Neutrophil (primary cell): ENCODE measurements at regions not wholly inside any gene's neighbourhood (a gene's known extent, or its start where the extent isn't known, plus 50 kb on each side); places are given as distances from the start of the nearest gene placed in this dataset.

ENCODE experiments used
- H3K27ac ChIP-seq: fragments of 200-600 bp; sonication (generic); 2 replicates; pipeline ENCODE4 v1.5.1; 2016; ENCODE audit warnings: mild to moderate bottlenecking, moderate library complexity
- H3K27me3 ChIP-seq: fragments of 200-600 bp; sonication (generic); 2 replicates; pipeline ENCODE4 v1.6.0; 2016; ENCODE audit warnings: mild to moderate bottlenecking
- H3K36me3 ChIP-seq: fragments of 200-600 bp; sonication (generic); 2 replicates; pipeline ENCODE4 v1.5.1; 2017
- H3K4me1 ChIP-seq, 2 experiments: fragments of 200-600 bp in 1 of 2; sonication (generic) in 1 of 2; 1 replicate in 1 of 2; 2 replicates in 1 of 2; pipeline versions ENCODE4 v1.5.1 to v1.6.1; 2013 to 2016; ENCODE audit warnings: low read depth in 1 of 2, low read length in 1 of 2, mild to moderate bottlenecking in 1 of 2, moderate library complexity in 1 of 2; ENCODE audit not compliant: control insufficient read depth in 1 of 2, insufficient read depth in 1 of 2
- H3K4me3 ChIP-seq, 2 experiments: fragments of 200-600 bp in 1 of 2; sonication (generic) in 1 of 2; 1 replicate in 1 of 2; 2 replicates in 1 of 2; pipeline ENCODE4 v1.5.1; 2013 to 2016; ENCODE audit warnings: low read depth in 1 of 2, low read length in 1 of 2, mild to moderate bottlenecking in 1 of 2, moderate library complexity in 1 of 2
- H3K9me3 ChIP-seq: fragments of 200-600 bp; sonication (generic); 2 replicates; pipeline ENCODE4 v1.5.1; 2016
- TF ChIP-seq, protein P1 (sequence below): fragments of 200-600 bp; sonication (generic); IDR thresholded peaks from 2 replicates; pipeline ENCODE4 v1.5.1; 2016; ENCODE audit warnings: antibody characterized with exemption

DNA sequence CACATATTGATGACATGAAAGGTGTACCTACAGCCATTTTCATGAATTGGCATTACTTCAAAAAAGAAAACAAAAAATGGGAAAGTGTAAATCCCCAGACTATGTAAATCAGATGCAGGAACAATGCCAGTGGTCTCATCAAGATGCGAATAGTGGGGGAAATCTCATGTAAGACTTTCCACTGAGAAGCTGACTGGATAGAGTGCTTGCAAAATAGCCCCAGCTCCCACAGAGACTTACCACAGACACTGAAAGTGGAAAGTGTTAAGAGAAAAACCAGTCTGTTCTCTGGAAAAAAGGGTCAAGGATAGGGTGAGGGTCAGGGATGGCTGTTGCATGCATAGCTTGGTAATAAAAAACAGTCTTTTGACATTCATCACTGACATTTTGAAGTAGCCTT, 73.2 kb upstream of the ARMCX2 start:
- Histone ChIP-seq H3K4me1 (no peaks in the 10 kb centered on the region), H3K36me3 (no peaks in the 10 kb centered on the region), H3K27me3 (no peaks in the 10 kb centered on the region), H3K9me3 (no peaks in the 10 kb centered on the region), H3K27ac (no peak overlapping the region), H3K4me3 (no peak overlapping the region)
- TF ChIP-seq, protein P1, sequence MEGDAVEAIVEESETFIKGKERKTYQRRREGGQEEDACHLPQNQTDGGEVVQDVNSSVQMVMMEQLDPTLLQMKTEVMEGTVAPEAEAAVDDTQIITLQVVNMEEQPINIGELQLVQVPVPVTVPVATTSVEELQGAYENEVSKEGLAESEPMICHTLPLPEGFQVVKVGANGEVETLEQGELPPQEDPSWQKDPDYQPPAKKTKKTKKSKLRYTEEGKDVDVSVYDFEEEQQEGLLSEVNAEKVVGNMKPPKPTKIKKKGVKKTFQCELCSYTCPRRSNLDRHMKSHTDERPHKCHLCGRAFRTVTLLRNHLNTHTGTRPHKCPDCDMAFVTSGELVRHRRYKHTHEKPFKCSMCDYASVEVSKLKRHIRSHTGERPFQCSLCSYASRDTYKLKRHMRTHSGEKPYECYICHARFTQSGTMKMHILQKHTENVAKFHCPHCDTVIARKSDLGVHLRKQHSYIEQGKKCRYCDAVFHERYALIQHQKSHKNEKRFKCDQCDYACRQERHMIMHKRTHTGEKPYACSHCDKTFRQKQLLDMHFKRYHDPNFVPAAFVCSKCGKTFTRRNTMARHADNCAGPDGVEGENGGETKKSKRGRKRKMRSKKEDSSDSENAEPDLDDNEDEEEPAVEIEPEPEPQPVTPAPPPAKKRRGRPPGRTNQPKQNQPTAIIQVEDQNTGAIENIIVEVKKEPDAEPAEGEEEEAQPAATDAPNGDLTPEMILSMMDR, result no peak

- no peak overlapping the region for H3K4me3 ChIP-seq
- H3K27ac ChIP-seq, result no peak overlapping the region
- H3K9me3 ChIP-seq, result no peaks in the 10 kb centered on the region
- H3K36me3 ChIP-seq, result no peaks in the 10 kb centered on the region
- H3K4me1 ChIP-seq, result no peaks in the 10 kb centered on the region
- TF ChIP-seq, protein P1, result no peak
- H3K27me3 ChIP-seq, result no peaks in the 10 kb centered on the region
These were observed 70.3 kb upstream of the ARMCX2 start for GRCh38 chrX:101729986-101730385.
